ENCODE measurements at regions not wholly inside any gene's neighbourhood (a gene's known extent, or its start where the extent isn't known, plus 50 kb on each side); places are given as distances from the start of the nearest gene placed in this dataset.

DNA sequence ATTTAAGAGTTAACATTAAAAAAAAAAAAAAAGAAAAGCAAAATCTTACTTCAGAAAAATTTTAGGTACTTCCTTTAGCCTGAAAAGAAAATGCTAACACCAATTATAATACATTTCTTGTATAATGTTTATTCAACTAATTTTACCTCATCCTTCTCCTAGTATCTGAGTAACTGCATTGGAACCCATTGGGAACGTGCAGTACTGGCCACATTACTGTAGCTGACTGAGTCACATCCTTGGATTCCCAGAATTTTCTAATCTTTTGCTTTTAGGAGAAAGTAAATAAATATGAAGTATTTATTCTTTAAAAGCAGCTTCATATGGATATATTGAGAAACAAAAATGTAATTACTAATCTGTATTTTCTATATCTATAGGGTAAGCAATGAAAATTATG, 82.6 kb upstream of the SLITRK2 start:
- no peak overlapping the region for H3K9ac ChIP-seq (ENCODE audit: insufficient read depth, low read depth, low read length)
- 0% methylated on average over 1 of the region's 1 CpG for WGBS (ENCODE audit: low lambda C conversion rate)
- no TSS peak for BruUV-seq (replicated peaks)
- CTCF ChIA-PET (ENCODE audit: low intra/inter-chr PET ratio, low total read pairs) = no interaction called here
- no peaks in the 10 kb centered on the region for H4K20me1 ChIP-seq (ENCODE audit: insufficient read depth, low read length)
- no peaks in the 10 kb centered on the region for H3K27me3 ChIP-seq (ENCODE audit: control insufficient read depth in 1 of 2, insufficient read depth in 2 of 2, low read length in 2 of 2)
- FAIRE-seq (no peak), DNase-seq (ENCODE audit: low spot score) (no peak), ATAC-seq (no peak)
- H3K27ac ChIP-seq (ENCODE audit: extremely low read length, insufficient read depth, low read length) = no peak overlapping the region
- no peak overlapping the region for H3K4me3 ChIP-seq (replicated peaks in 1 of 3; ENCODE audit: insufficient read depth in 1 of 3, low read depth in 2 of 3, low read length in 3 of 3)
- H3K9me3 ChIP-seq (ENCODE audit: low read length) = peaks cover 32% of the 10 kb centered on the region
- POLR2A ChIA-PET = no interaction called here
- H3K4me1 ChIP-seq (ENCODE audit: insufficient read depth, low read length) = no peaks in the 10 kb centered on the region
- H3K4me2 ChIP-seq (ENCODE audit: low read depth, low read length) = no peak overlapping the region
- in situ Hi-C loops (cut with HindIII; ENCODE audit: extremely low pct_ligation_motif_present, low pct_unique_long_range_greater_than_20kb) (no loop called here), intact Hi-C loops (cut with micrococcal nuclease; ENCODE audit: unreplicated experiment) (no loop called here)
- H3K79me2 ChIP-seq (ENCODE audit: insufficient read depth, low read length) = no peaks in the 10 kb centered on the region
- H2AFZ ChIP-seq (ENCODE audit: low read length) = no peak overlapping the region
- H3K36me3 ChIP-seq (replicated peaks in 1 of 2; ENCODE audit: control insufficient read depth in 1 of 2, insufficient read depth in 2 of 2, low read length in 2 of 2) = no peaks in the 10 kb centered on the region
- no peak for TF ChIP-seq ZNF264 (CRISPR knock-in tag; IDR thresholded peaks at IDR 0.05)
- TF ChIP-seq ZZZ3 (CRISPR knock-in tag; IDR thresholded peaks at IDR 0.05; ENCODE audit: borderline replicate concordance) = no peak
- TF ChIP-seq KLF6 (CRISPR knock-in tag; IDR thresholded peaks at IDR 0.05) = no peak
- TF ChIP-seq, protein P1, sequence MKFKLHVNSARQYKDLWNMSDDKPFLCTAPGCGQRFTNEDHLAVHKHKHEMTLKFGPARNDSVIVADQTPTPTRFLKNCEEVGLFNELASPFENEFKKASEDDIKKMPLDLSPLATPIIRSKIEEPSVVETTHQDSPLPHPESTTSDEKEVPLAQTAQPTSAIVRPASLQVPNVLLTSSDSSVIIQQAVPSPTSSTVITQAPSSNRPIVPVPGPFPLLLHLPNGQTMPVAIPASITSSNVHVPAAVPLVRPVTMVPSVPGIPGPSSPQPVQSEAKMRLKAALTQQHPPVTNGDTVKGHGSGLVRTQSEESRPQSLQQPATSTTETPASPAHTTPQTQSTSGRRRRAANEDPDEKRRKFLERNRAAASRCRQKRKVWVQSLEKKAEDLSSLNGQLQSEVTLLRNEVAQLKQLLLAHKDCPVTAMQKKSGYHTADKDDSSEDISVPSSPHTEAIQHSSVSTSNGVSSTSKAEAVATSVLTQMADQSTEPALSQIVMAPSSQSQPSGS (CRISPR knock-in tag; IDR thresholded peaks at IDR 0.05) = no peak

DNA sequence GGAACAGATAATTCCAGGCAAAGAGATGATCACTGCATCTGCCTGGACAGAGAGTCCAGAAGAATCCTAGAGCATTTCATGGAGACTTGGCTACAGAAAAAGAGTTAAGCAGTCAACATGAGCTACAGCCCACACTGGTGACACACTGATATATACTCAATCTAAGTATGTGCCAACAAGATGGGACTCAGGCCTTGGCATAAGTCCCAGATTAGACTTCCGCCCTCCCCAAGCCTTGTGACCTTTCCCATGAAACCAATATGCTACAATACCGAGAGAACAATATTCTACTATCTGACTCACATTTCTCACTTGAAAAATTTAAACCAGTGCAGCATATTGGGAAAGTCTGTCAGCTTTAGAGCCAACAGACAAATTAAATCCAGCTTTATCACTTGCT, 65.7 kb upstream of the SLITRK2 start:
- in situ Hi-C loops (cut with HindIII; ENCODE audit: extremely low pct_ligation_motif_present, low pct_unique_long_range_greater_than_20kb) = no loop called here
- H3K27ac ChIP-seq (ENCODE audit: extremely low read length, insufficient read depth, low read length) = no peak overlapping the region
- ChIA-PET POLR2A (no interaction called here), CTCF (ENCODE audit: low intra/inter-chr PET ratio, low total read pairs) (no interaction called here)
- ATAC-seq = no peak
- no peak overlapping the region for H2AFZ ChIP-seq (ENCODE audit: low read length)
- H3K36me3 ChIP-seq (replicated peaks in 1 of 2; ENCODE audit: control insufficient read depth in 1 of 2, insufficient read depth in 2 of 2, low read length in 2 of 2) = no peaks in the 10 kb centered on the region
- no TSS peak for BruUV-seq (replicated peaks)
- H3K9me3 ChIP-seq (ENCODE audit: low read length) = peaks cover 45% of the 10 kb centered on the region
- no peak for DNase-seq (ENCODE audit: low spot score)
- no peak for FAIRE-seq
- H3K27me3 ChIP-seq (ENCODE audit: control insufficient read depth in 1 of 2, insufficient read depth in 2 of 2, low read length in 2 of 2) = no peaks in the 10 kb centered on the region
- no peak overlapping the region for H3K9ac ChIP-seq (ENCODE audit: insufficient read depth, low read depth, low read length)
- no peak overlapping the region for H3K4me3 ChIP-seq (replicated peaks in 1 of 3; ENCODE audit: insufficient read depth in 1 of 3, low read depth in 2 of 3, low read length in 3 of 3)
- H3K4me1 ChIP-seq (ENCODE audit: insufficient read depth, low read length) = no peaks in the 10 kb centered on the region
- no peak overlapping the region for H3K4me2 ChIP-seq (ENCODE audit: low read depth, low read length)
- no peaks in the 10 kb centered on the region for H3K79me2 ChIP-seq (ENCODE audit: insufficient read depth, low read length)
- no CpG with 5 or more reads among the region's 2 CpGs for WGBS (ENCODE audit: low lambda C conversion rate)
- TF ChIP-seq KDM6A (CRISPR knock-in tag; IDR thresholded peaks at IDR 0.05; ENCODE audit: low read depth) = no peak
- TF ChIP-seq, protein P2, sequence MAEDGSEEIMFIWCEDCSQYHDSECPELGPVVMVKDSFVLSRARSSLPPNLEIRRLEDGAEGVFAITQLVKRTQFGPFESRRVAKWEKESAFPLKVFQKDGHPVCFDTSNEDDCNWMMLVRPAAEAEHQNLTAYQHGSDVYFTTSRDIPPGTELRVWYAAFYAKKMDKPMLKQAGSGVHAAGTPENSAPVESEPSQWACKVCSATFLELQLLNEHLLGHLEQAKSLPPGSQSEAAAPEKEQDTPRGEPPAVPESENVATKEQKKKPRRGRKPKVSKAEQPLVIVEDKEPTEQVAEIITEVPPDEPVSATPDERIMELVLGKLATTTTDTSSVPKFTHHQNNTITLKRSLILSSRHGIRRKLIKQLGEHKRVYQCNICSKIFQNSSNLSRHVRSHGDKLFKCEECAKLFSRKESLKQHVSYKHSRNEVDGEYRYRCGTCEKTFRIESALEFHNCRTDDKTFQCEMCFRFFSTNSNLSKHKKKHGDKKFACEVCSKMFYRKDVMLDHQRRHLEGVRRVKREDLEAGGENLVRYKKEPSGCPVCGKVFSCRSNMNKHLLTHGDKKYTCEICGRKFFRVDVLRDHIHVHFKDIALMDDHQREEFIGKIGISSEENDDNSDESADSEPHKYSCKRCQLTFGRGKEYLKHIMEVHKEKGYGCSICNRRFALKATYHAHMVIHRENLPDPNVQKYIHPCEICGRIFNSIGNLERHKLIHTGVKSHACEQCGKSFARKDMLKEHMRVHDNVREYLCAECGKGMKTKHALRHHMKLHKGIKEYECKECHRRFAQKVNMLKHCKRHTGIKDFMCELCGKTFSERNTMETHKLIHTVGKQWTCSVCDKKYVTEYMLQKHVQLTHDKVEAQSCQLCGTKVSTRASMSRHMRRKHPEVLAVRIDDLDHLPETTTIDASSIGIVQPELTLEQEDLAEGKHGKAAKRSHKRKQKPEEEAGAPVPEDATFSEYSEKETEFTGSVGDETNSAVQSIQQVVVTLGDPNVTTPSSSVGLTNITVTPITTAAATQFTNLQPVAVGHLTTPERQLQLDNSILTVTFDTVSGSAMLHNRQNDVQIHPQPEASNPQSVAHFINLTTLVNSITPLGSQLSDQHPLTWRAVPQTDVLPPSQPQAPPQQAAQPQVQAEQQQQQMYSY (CRISPR knock-in tag; IDR thresholded peaks at IDR 0.05) = no peak
- intact Hi-C loops (cut with micrococcal nuclease; ENCODE audit: unreplicated experiment) = no loop called here
- no peaks in the 10 kb centered on the region for H4K20me1 ChIP-seq (ENCODE audit: insufficient read depth, low read length)

Data from HepG2 (cell line).